Fibroblast of pulmonary artery (primary cell): ENCODE measurements at regions not wholly inside any gene's neighbourhood (a gene's known extent, or its start where the extent isn't known, plus 50 kb on each side); places are given as distances from the start of the nearest gene placed in this dataset.

Experiments
- DNase-seq: peaks from one replicate; pipeline ENCODE4 v3.0.0-alpha.2; 2010; ENCODE audit warnings: low read depth
- H3K4me3 ChIP-seq: replicated peaks from 2 replicates; pipeline ENCODE4 v1.5.1; 2011; ENCODE audit warnings: low read depth, mild to moderate bottlenecking, control low read depth, low read length, moderate library complexity
- TF ChIP-seq, protein P1 (sequence below): IDR thresholded peaks from 2 replicates; pipeline ENCODE4 v1.5.1; 2011; ENCODE audit warnings: mild to moderate bottlenecking, control low read depth, low read length, inconsistent platforms; ENCODE audit errors: missing control alignments

GRCh38 chr2:156897548-156897947 lies 360.0 kb upstream of the GALNT5 start:
- TF ChIP-seq, protein P1, sequence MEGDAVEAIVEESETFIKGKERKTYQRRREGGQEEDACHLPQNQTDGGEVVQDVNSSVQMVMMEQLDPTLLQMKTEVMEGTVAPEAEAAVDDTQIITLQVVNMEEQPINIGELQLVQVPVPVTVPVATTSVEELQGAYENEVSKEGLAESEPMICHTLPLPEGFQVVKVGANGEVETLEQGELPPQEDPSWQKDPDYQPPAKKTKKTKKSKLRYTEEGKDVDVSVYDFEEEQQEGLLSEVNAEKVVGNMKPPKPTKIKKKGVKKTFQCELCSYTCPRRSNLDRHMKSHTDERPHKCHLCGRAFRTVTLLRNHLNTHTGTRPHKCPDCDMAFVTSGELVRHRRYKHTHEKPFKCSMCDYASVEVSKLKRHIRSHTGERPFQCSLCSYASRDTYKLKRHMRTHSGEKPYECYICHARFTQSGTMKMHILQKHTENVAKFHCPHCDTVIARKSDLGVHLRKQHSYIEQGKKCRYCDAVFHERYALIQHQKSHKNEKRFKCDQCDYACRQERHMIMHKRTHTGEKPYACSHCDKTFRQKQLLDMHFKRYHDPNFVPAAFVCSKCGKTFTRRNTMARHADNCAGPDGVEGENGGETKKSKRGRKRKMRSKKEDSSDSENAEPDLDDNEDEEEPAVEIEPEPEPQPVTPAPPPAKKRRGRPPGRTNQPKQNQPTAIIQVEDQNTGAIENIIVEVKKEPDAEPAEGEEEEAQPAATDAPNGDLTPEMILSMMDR = no peak
- no peak overlapping the region for H3K4me3 ChIP-seq
- no peak for DNase-seq

- peak; percentile 11 for DNase-seq
- H3K4me3 ChIP-seq = no peak overlapping the region
- TF ChIP-seq, protein P1 = no peak
Observed at GRCh38 chr2:156901373-156902031, 356.0 kb upstream of the GALNT5 start.

GRCh38 chr2:156903335-156903734 lies 354.2 kb upstream of the GALNT5 start:
- TF ChIP-seq, protein P1 = no peak
- no peak for DNase-seq
- H3K4me3 ChIP-seq = no peak overlapping the region

DNA sequence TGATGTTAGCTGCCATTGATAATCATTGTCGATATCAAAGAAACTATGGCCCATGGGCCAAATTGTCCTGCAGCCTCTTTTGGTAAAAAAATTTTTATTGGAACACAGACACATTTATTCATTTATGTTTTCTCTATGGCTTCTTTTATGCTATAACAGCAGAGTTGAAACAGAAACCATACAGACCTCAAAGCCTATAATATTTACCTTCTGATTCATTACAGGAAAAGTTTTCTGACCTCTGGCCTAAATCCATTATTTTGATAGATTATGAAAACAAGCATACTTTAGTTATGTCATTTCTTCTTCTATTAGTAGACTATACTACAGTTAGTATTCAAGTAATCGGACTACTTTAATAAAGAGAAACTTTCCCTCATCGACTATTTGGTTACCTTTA lies 349.7 kb upstream of the GALNT5 start:
- H3K4me3 ChIP-seq = no peak overlapping the region
- DNase-seq = no peak
- TF ChIP-seq, protein P1 = no peak

DNA sequence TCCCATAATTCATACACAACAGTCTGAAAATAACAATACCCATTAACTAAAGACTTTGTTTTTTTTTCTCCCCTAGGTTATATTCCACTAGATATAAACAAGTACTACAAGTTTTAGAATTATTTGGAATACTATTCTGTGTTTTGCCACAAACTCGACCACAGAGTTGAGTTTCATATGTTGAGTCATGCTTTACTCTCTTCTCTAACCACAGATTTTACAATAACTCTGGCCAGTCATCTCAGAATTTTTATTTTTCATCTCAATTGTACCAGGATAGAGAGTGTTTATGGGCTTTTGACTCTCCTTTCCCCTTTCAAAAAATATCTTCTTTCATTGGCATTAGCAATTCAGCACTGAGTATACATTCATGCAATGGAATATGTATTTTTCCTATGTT lies 348.7 kb upstream of the GALNT5 start:
- TF ChIP-seq, protein P1 = no peak
- DNase-seq = peak; percentile 49
- no peak overlapping the region for H3K4me3 ChIP-seq

DNA sequence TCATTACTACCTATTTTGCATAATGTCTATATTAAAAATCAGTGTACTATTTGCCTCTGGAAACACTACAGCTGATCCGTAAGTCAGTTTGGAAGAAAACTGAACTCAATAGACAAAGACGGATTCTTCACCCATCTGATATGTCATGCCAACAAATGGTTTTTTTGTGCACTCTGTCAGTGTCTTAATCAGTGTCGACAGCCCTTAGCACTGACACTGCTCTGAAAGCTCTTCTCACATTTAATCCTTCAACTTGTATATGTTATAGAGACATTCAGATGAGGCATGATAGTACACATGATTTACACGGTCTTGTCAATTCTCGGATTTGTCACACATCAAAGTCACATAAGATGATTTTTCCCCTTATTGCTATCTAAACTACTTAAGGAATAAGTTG lies 347.5 kb upstream of the GALNT5 start:
- no peak overlapping the region for H3K4me3 ChIP-seq
- TF ChIP-seq, protein P1 = no peak
- DNase-seq = no peak

DNA sequence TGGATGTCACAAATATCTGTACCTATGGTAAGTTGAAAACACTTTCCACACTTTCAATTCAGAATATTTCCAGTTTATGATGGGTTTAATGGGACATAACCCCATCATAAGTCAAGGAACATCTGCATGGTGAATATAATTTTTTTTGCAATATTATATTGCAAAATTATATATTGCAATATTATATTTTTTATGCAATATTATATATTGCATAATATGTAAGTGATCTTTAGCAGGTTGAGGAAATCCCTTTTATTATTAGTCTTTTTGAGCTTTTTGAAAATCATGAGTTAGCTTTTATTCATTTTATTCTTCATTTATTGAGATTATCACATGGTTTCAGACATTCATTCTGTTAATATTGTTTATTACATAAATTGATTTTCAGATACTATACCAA lies 342.2 kb upstream of the GALNT5 start:
- no peak for DNase-seq
- TF ChIP-seq, protein P1 = no peak
- H3K4me3 ChIP-seq = no peak overlapping the region
